ENCODE measurements at regions not wholly inside any gene's neighbourhood (a gene's known extent, or its start where the extent isn't known, plus 50 kb on each side); places are given as distances from the start of the nearest gene placed in this dataset.

DNA sequence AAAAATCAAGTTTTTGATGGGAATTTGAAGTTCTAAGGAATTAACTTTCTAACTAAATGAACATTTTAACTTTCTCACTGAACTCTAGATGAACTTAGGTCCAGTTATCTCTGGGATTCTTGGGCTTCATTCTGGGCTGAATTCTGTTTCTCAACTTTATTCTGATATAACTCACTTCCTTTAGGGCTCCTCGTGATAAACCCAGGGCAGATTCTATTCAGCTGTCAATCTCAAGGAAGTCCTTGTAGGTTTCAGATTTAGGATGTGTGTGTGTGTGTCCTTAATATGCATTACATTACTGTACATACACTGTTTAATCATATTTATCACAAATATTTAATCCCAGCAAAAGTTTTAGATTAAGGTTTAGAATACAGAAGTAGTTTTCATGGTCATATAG is 344.3 kb downstream of the GATA3 start:
- H3K4me3 ChIP-seq: no peak overlapping the region
- no peak for TF ChIP-seq EP300 (IDR thresholded peaks at IDR 0.05)
- TF ChIP-seq POLR2A (IDR thresholded peaks at IDR 0.05): no peak
- TF ChIP-seq, protein P1, sequence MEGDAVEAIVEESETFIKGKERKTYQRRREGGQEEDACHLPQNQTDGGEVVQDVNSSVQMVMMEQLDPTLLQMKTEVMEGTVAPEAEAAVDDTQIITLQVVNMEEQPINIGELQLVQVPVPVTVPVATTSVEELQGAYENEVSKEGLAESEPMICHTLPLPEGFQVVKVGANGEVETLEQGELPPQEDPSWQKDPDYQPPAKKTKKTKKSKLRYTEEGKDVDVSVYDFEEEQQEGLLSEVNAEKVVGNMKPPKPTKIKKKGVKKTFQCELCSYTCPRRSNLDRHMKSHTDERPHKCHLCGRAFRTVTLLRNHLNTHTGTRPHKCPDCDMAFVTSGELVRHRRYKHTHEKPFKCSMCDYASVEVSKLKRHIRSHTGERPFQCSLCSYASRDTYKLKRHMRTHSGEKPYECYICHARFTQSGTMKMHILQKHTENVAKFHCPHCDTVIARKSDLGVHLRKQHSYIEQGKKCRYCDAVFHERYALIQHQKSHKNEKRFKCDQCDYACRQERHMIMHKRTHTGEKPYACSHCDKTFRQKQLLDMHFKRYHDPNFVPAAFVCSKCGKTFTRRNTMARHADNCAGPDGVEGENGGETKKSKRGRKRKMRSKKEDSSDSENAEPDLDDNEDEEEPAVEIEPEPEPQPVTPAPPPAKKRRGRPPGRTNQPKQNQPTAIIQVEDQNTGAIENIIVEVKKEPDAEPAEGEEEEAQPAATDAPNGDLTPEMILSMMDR (IDR thresholded peaks at IDR 0.05): no peak
- H3K36me3 ChIP-seq: no peaks in the 10 kb centered on the region
- H3K4me1 ChIP-seq (ENCODE audit: insufficient read depth): no peaks in the 10 kb centered on the region
- no peak for DNase-seq
- H3K9me3 ChIP-seq: no peaks in the 10 kb centered on the region
- 14 to 17% (median 17%) methylated on average over 1 of the region's 1 CpG for WGBS, 3 donors
- no peaks in the 10 kb centered on the region for H3K27me3 ChIP-seq
- intact Hi-C loops (cut with DNase I): no loop called here
- H3K27ac ChIP-seq: no peak overlapping the region

DNA sequence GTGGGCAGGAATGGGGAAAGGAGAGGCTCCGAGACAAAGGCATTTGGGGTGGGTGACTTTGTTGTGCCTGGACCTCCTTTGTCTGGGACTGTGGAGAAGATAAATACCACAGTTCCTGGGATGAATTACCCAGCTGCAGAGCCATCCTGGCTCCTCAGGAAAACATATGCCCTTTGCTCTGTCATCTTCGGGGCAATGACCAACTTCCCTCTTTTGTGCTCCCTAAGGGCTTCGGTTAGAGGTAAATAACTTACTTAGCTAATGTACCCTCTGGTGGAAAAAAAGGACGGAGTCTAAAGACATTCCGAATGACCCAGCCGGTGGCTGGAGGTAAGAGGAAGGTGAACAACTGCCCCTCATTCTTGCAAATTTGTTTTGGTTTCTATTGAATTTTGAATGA is 345.7 kb downstream of the GATA3 start:
- no peaks in the 10 kb centered on the region for H3K9me3 ChIP-seq
- H3K4me1 ChIP-seq (ENCODE audit: insufficient read depth): no peaks in the 10 kb centered on the region
- whole genome bisulfite sequencing, 3 donors: 59 to 68% (median 63%) methylated on average over 6 of the region's 6 CpGs
- no peaks in the 10 kb centered on the region for H3K27me3 ChIP-seq
- no peak overlapping the region for H3K27ac ChIP-seq
- H3K36me3 ChIP-seq: no peaks in the 10 kb centered on the region
- no peak for DNase-seq
- TF ChIP-seq, protein P1 (IDR thresholded peaks at IDR 0.05): no peak
- TF ChIP-seq EP300 (IDR thresholded peaks at IDR 0.05): no peak
- TF ChIP-seq POLR2A (IDR thresholded peaks at IDR 0.05): no peak
- no peak overlapping the region for H3K4me3 ChIP-seq
- intact Hi-C loops (cut with DNase I): no loop called here

DNA sequence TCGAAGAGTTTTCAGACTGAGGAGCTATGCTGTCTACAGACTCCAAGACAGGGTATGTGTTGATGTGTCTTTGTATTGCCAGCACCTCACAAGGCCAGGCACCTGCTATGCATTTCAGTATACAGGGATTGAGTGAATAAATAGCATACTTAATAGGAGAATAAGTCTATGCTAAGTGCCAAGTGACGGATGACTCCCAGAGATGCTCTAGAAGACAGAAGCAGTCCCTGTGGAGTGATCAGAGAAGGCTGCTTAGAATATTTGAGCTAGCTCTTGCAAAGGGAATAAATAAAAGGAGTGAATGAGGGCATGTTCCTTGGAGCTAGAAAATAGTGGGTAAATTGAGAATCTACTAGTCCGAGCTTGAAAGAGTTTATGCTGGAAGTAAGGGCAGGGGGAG is 346.4 kb downstream of the GATA3 start:
- no peak for DNase-seq
- H3K9me3 ChIP-seq: no peaks in the 10 kb centered on the region
- H3K4me1 ChIP-seq (ENCODE audit: insufficient read depth): no peaks in the 10 kb centered on the region
- no peak for TF ChIP-seq EP300 (IDR thresholded peaks at IDR 0.05)
- no peak for TF ChIP-seq POLR2A (IDR thresholded peaks at IDR 0.05)
- TF ChIP-seq, protein P1 (IDR thresholded peaks at IDR 0.05): no peak
- H3K27ac ChIP-seq: no peak overlapping the region
- intact Hi-C loops (cut with DNase I): no loop called here
- H3K36me3 ChIP-seq: no peaks in the 10 kb centered on the region
- WGBS, 3 donors: 46 to 59% (median 47%) methylated on average over 3 of the region's 3 CpGs
- no peaks in the 10 kb centered on the region for H3K27me3 ChIP-seq
- no peak overlapping the region for H3K4me3 ChIP-seq

DNA sequence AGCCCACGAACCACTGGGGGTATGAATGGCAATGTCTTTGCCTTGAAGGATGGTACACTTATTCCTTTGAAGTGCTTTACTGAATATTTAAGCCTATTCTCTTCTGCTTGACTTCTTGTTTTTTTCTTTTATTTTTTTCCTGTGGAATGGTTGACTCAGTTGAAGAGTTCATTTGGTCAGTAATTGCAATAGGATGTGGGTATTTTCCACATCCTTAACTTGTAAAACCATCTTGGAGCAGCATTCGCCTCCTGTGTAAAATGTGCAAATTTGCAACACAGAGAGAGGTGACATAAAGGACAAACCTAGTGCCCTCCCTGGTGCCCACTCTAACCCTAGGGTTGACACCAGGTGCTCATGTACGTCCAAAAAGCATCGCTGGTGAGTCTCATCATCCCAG is 347.0 kb downstream of the GATA3 start:
- no peak for DNase-seq
- Histone ChIP-seq H3K4me1 (ENCODE audit: insufficient read depth) (no peaks in the 10 kb centered on the region), H3K36me3 (no peaks in the 10 kb centered on the region), H3K4me3 (no peak overlapping the region), H3K27ac (no peak overlapping the region), H3K9me3 (no peaks in the 10 kb centered on the region), H3K27me3 (no peaks in the 10 kb centered on the region)
- 74 to 80% (median 76%) methylated on average over 4 of the region's 4 CpGs for WGBS, 3 donors
- intact Hi-C loops (cut with DNase I): no loop called here
- no peak for TF ChIP-seq POLR2A (IDR thresholded peaks at IDR 0.05)
- TF ChIP-seq EP300 (IDR thresholded peaks at IDR 0.05): no peak
- TF ChIP-seq, protein P1 (IDR thresholded peaks at IDR 0.05): no peak

DNA sequence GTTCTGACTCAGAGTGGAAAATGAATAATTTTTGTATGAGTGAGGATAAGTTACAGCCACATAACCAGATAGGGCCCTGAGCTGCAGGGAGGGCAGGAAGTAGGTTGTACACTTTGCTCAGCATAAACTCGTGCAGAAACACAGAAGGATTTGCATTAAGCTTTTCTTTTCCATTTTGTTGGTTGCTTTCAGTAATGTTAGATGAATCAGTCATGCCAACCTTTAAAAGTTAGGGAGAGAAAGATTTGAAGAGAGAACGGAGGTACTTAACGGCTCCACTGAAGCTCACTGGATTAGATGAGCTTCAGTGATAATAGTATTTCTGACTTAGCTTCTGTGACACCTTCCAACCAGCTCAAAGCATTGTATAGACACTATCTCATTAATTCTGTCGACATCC is 348.1 kb downstream of the GATA3 start:
- no peaks in the 10 kb centered on the region for H3K36me3 ChIP-seq
- DNase-seq: no peak
- no peak overlapping the region for H3K4me3 ChIP-seq
- no peak overlapping the region for H3K27ac ChIP-seq
- TF ChIP-seq EP300 (IDR thresholded peaks at IDR 0.05) (no peak), POLR2A (IDR thresholded peaks at IDR 0.05) (no peak)
- TF ChIP-seq, protein P1 (IDR thresholded peaks at IDR 0.05): no peak
- H3K9me3 ChIP-seq: no peaks in the 10 kb centered on the region
- intact Hi-C loops (cut with DNase I): no loop called here
- no peaks in the 10 kb centered on the region for H3K4me1 ChIP-seq (ENCODE audit: insufficient read depth)
- 35 to 45% (median 43%) methylated on average over 4 of the region's 4 CpGs for WGBS, 3 donors
- no peaks in the 10 kb centered on the region for H3K27me3 ChIP-seq
